GM12878 (cell line): ENCODE measurements at regions not wholly inside any gene's neighbourhood (a gene's known extent, or its start where the extent isn't known, plus 50 kb on each side); places are given as distances from the start of the nearest gene placed in this dataset.

Experiments used
- ATAC-seq: fragments of 200-7000 bp; cut with Tn5 transposase; 3 replicates; pipeline ENCODE4 v1.9.1; 2020; ENCODE audit warnings: mild to moderate bottlenecking, moderate library complexity
- BruUV-seq: library from RNA; stranded (reverse); fragments of 400-500 nt; replicated peaks from 2 replicates; lab custom pipeline; 2021; lab: Mats Ljungman, UMichigan
- CTCF ChIA-PET: fragments of 300-600 bp; sonication (Branson Sonifier 250); formaldehyde crosslinking; extraction: SDS; loops from one replicate; lab custom pipeline; 2021; ENCODE audit warnings: inconsistent platforms; lab: Yijun Ruan, JAX
- POLR2A ChIA-PET: fragments of 350-600 bp; formaldehyde crosslinking; extraction: SDS; loops from one replicate; lab custom pipeline; 2021; ENCODE audit warnings: inconsistent platforms; lab: Charles Lee
- RAD21 ChIA-PET: fragments of 300-600 bp; sonication (Branson Sonifier 250); formaldehyde crosslinking; loops from one replicate; lab custom pipeline; 2023; ENCODE audit warnings: antibody characterized with exemption; ENCODE audit not compliant: unreplicated experiment; lab: Charles Lee
- SMC1A ChIA-PET: fragments of 300-600 bp; sonication (Branson Sonifier 250); formaldehyde crosslinking; loops from one replicate; lab custom pipeline; 2023; ENCODE audit not compliant: unreplicated experiment, uncharacterized antibody; lab: Charles Lee
- DNase-seq: peaks from one replicate; pipeline ENCODE4 v3.0.0-alpha.2; 2011; ENCODE audit warnings: low read depth, low spot score
- FAIRE-seq: peaks from 3 replicates; lab custom pipeline; 2011; peaks lifted over from hg19 to GRCh38; lab: Jason Lieb, UNC
- H2AFZ ChIP-seq: 2 replicates; pipeline ENCODE4 v1.6.0; 2011; ENCODE audit warnings: low read depth, low read length, control low read depth; ENCODE audit not compliant: control insufficient read depth
- H3K27ac ChIP-seq: 2 replicates; pipeline ENCODE4 v1.5.1; 2011; ENCODE audit warnings: control low read depth; ENCODE audit not compliant: control insufficient read depth, insufficient read depth
- H3K27me3 ChIP-seq, 2 experiments: replicated peaks in 1 of 2; 2 replicates each; pipeline versions ENCODE4 v1.6.0 to v1.6.1; 2011; ENCODE audit warnings: low read length in 1 of 2; ENCODE audit not compliant: control insufficient read depth in 2 of 2, insufficient read depth in 2 of 2
- H3K36me3 ChIP-seq, 2 experiments: 2 replicates each; pipeline ENCODE4 v1.5.1; 2011; ENCODE audit warnings: low read length in 1 of 2; ENCODE audit not compliant: control insufficient read depth in 2 of 2, insufficient read depth in 2 of 2
- H3K4me1 ChIP-seq: 2 replicates; pipeline ENCODE4 v1.6.1; 2011; ENCODE audit warnings: mild to moderate bottlenecking, low read length, moderate library complexity, mixed read lengths; ENCODE audit not compliant: control insufficient read depth, insufficient read depth
- H3K4me2 ChIP-seq: 2 replicates; pipeline ENCODE4 v1.6.0; 2011; ENCODE audit warnings: control low read depth; ENCODE audit not compliant: control insufficient read depth, insufficient read depth
- H3K4me3 ChIP-seq: fragments of 200-600 bp; sonication (generic); 2 replicates; pipeline ENCODE4 v1.5.1; 2016
- H3K79me2 ChIP-seq: 2 replicates; pipeline ENCODE4 v1.6.0; 2011; ENCODE audit warnings: low read length; ENCODE audit not compliant: control insufficient read depth, insufficient read depth
- H3K9ac ChIP-seq: 2 replicates; pipeline ENCODE4 v1.8.0; 2011; ENCODE audit warnings: low read length, control low read depth, mixed read lengths; ENCODE audit not compliant: control insufficient read depth, insufficient read depth
- H3K9me3 ChIP-seq: replicated peaks from 3 replicates; pipeline ENCODE4 v1.5.1; 2011; ENCODE audit warnings: mild to moderate bottlenecking, low read length; ENCODE audit not compliant: control insufficient read depth, insufficient read depth
- H4K20me1 ChIP-seq: 2 replicates; pipeline ENCODE4 v1.6.0; 2011; ENCODE audit not compliant: control insufficient read depth, insufficient read depth
- GABPA ChIP-seq: IDR thresholded peaks from 2 replicates; pipeline ENCODE4 v1.6.1; 2014; ENCODE audit warnings: antibody characterized with exemption, low read depth, mild to moderate bottlenecking, inconsistent platforms
- IRF3 ChIP-seq: fragments of 450-650 bp; IDR thresholded peaks from 2 replicates; pipeline ENCODE4 v1.6.1; 2014; ENCODE audit warnings: mild to moderate bottlenecking
- KDM1A ChIP-seq: fragments of 200-600 bp; sonication (generic); IDR thresholded peaks from 2 replicates; pipeline ENCODE4 v1.6.1; 2016; ENCODE audit warnings: borderline replicate concordance
- LARP7 ChIP-seq: fragments of 450-650 bp; IDR thresholded peaks from 2 replicates; pipeline ENCODE4 v1.6.1; 2017; ENCODE audit warnings: mild to moderate bottlenecking
- MYC ChIP-seq: IDR thresholded peaks from 2 replicates; pipeline ENCODE4 v1.6.1; 2011; ENCODE audit warnings: mild to moderate bottlenecking, low read length, moderate library complexity, inconsistent platforms; ENCODE audit not compliant: insufficient read depth, insufficient replicate concordance, insufficient read length, severe bottlenecking
- NFYB ChIP-seq: IDR thresholded peaks from 2 replicates; pipeline ENCODE4 v1.6.1; 2011; ENCODE audit warnings: low read depth, mild to moderate bottlenecking, low read length, improper control_type of control experiment, moderate library complexity; ENCODE audit not compliant: insufficient read depth
- PBX3 ChIP-seq: IDR thresholded peaks from 2 replicates; pipeline ENCODE4 v1.6.1; 2011; ENCODE audit warnings: mild to moderate bottlenecking, low read depth, low read length, moderate library complexity; ENCODE audit not compliant: insufficient replicate concordance
- POLR2AphosphoS5 ChIP-seq: IDR thresholded peaks from 2 replicates; pipeline ENCODE4 v1.6.1; 2011; ENCODE audit warnings: mild to moderate bottlenecking, low read length, inconsistent platforms
- REST ChIP-seq: IDR thresholded peaks from 2 replicates; pipeline ENCODE4 v1.6.1; 2012; ENCODE audit warnings: mild to moderate bottlenecking, low read depth, low read length
- SIX5 ChIP-seq: IDR thresholded peaks from 2 replicates; pipeline ENCODE4 v1.6.1; 2011; ENCODE audit warnings: mild to moderate bottlenecking, low read depth, low read length, moderate library complexity; ENCODE audit not compliant: severe bottlenecking
- SPI1 ChIP-seq: IDR thresholded peaks from 2 replicates; pipeline ENCODE4 v1.6.1; 2011; ENCODE audit warnings: low read depth, mild to moderate bottlenecking, low read length, moderate library complexity, borderline replicate concordance; ENCODE audit not compliant: insufficient read depth
- STAT3 ChIP-seq: IDR thresholded peaks from 2 replicates; pipeline ENCODE4 v1.6.1; 2011; ENCODE audit warnings: low read depth, low read length, improper control_type of control experiment
- WGBS: methylation state at CpG from one replicate; pipeline ENCODE4 v1.1.6; 2016; ENCODE audit warnings: low lambda C conversion rate; ENCODE audit not compliant: insufficient replicate concordance, insufficient coverage; ENCODE audit errors: missing lambda C conversion rate; 5-methylcytosine and 5-hydroxymethylcytosine counted together
- in situ Hi-C: fragments of 300-500 bp; cut with MboI; formaldehyde crosslinking; loops from 9 replicates; pipeline ENCODE4 v1.14.3; 2018; ENCODE audit warnings: mixed read lengths
- intact Hi-C: fragments of 100-400 bp; cut with micrococcal nuclease; formaldehyde crosslinking; loops from one replicate; pipeline ENCODE4 v1.14.2; 2022; ENCODE audit not compliant: unreplicated experiment
- TF ChIP-seq, protein P1 (sequence below): fragments of 150-350 bp; IDR thresholded peaks from 2 replicates; pipeline ENCODE4 v1.6.1; 2014; ENCODE audit warnings: mild to moderate bottlenecking, low read depth, low read length
- TF ChIP-seq, protein P2 (sequence below): IDR thresholded peaks from 2 replicates; pipeline ENCODE4 v1.6.1; 2012; ENCODE audit warnings: low read length, inconsistent platforms
- TF ChIP-seq, protein P3 (sequence below): fragments of 450-650 bp; IDR thresholded peaks from 2 replicates; pipeline ENCODE4 v1.6.1; 2017; ENCODE audit warnings: borderline replicate concordance

GRCh38 chr13:107348471-107348870, 780.5 kb upstream of the ARGLU1 start:
- Histone ChIP-seq H3K9ac (no peak overlapping the region), H4K20me1 (no peaks in the 10 kb centered on the region), H3K36me3 (no peaks in the 10 kb centered on the region), H3K4me3 (no peak overlapping the region), H3K4me1 (no peaks in the 10 kb centered on the region), H3K79me2 (no peaks in the 10 kb centered on the region), H2AFZ (no peak overlapping the region), H3K27ac (no peak overlapping the region), H3K4me2 (no peak overlapping the region), H3K27me3 (no peaks in the 10 kb centered on the region), H3K9me3 (no peaks in the 10 kb centered on the region)
- FAIRE-seq (no peak), ATAC-seq (no peak), DNase-seq (no peak)
- no TSS peak for BruUV-seq
- intact Hi-C loops, result no loop called here
- in situ Hi-C loops, result no loop called here
- POLR2A ChIA-PET, result no interaction called here
- SMC1A ChIA-PET, result no interaction called here
- WGBS, result 18% methylated on average over 4 of the region's 6 CpGs
- RAD21 ChIA-PET, result no interaction called here
- CTCF ChIA-PET, result no interaction called here
- TF ChIP-seq STAT3 (no peak), LARP7 (no peak), SIX5 (no peak), POLR2AphosphoS5 (no peak), NFYB (no peak), PBX3 (no peak), IRF3 (no peak), GABPA (no peak), MYC (no peak), SPI1 (no peak), REST (no peak), KDM1A (no peak)
- TF ChIP-seq, protein P1, sequence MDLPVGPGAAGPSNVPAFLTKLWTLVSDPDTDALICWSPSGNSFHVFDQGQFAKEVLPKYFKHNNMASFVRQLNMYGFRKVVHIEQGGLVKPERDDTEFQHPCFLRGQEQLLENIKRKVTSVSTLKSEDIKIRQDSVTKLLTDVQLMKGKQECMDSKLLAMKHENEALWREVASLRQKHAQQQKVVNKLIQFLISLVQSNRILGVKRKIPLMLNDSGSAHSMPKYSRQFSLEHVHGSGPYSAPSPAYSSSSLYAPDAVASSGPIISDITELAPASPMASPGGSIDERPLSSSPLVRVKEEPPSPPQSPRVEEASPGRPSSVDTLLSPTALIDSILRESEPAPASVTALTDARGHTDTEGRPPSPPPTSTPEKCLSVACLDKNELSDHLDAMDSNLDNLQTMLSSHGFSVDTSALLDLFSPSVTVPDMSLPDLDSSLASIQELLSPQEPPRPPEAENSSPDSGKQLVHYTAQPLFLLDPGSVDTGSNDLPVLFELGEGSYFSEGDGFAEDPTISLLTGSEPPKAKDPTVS, result no peak
- TF ChIP-seq, protein P2, sequence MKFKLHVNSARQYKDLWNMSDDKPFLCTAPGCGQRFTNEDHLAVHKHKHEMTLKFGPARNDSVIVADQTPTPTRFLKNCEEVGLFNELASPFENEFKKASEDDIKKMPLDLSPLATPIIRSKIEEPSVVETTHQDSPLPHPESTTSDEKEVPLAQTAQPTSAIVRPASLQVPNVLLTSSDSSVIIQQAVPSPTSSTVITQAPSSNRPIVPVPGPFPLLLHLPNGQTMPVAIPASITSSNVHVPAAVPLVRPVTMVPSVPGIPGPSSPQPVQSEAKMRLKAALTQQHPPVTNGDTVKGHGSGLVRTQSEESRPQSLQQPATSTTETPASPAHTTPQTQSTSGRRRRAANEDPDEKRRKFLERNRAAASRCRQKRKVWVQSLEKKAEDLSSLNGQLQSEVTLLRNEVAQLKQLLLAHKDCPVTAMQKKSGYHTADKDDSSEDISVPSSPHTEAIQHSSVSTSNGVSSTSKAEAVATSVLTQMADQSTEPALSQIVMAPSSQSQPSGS, result no peak
- TF ChIP-seq, protein P3, sequence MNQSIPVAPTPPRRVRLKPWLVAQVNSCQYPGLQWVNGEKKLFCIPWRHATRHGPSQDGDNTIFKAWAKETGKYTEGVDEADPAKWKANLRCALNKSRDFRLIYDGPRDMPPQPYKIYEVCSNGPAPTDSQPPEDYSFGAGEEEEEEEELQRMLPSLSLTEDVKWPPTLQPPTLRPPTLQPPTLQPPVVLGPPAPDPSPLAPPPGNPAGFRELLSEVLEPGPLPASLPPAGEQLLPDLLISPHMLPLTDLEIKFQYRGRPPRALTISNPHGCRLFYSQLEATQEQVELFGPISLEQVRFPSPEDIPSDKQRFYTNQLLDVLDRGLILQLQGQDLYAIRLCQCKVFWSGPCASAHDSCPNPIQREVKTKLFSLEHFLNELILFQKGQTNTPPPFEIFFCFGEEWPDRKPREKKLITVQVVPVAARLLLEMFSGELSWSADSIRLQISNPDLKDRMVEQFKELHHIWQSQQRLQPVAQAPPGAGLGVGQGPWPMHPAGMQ, result no peak
